GM06990 (cell line): ENCODE measurements at regions not wholly inside any gene's neighbourhood (a gene's known extent, or its start where the extent isn't known, plus 50 kb on each side); places are given as distances from the start of the nearest gene placed in this dataset.

ENCODE experiments used
- DNase-seq: peaks from one replicate; pipeline ENCODE4 v3.0.0-alpha.2; 2011; ENCODE audit not compliant: insufficient read length; ENCODE audit errors: extremely low read depth
- H3K27me3 ChIP-seq: replicated peaks from 2 replicates; pipeline ENCODE4 v1.6.0; 2011; ENCODE audit warnings: low read length; ENCODE audit not compliant: control insufficient read depth, insufficient read depth
- H3K36me3 ChIP-seq: 2 replicates; pipeline ENCODE4 v1.5.1; 2011; ENCODE audit warnings: low read length; ENCODE audit not compliant: control insufficient read depth, insufficient read depth
- H3K4me3 ChIP-seq: replicated peaks from 2 replicates; pipeline ENCODE4 v1.5.1; 2011; ENCODE audit warnings: low read depth, mild to moderate bottlenecking, control low read depth, low read length
- CTCF ChIP-seq: IDR thresholded peaks from 2 replicates; pipeline ENCODE4 v1.5.1; 2011; ENCODE audit warnings: low read length, control low read depth, mild to moderate bottlenecking, inconsistent platforms; ENCODE audit not compliant: insufficient read depth, poor library complexity, severe bottlenecking

GRCh38 chr2:65532937-65533336 is 100.5 kb upstream of the SPRED2 start:
- no peak overlapping the region for H3K4me3 ChIP-seq
- H3K36me3 ChIP-seq, result no peaks in the 10 kb centered on the region
- no peak for DNase-seq
- H3K27me3 ChIP-seq, result peaks cover 2% of the 10 kb centered on the region; the same call in 1 of the 2 replicates
- TF ChIP-seq CTCF, result no peak

GRCh38 chr2:65532326-65532725 is 99.9 kb upstream of the SPRED2 start:
- TF ChIP-seq CTCF, result no peak
- DNase-seq, result no peak
- Histone ChIP-seq H3K36me3 (no peaks in the 10 kb centered on the region), H3K27me3 (peaks cover 2% of the 10 kb centered on the region; the same call in 1 of the 2 replicates), H3K4me3 (no peak overlapping the region)

GRCh38 chr2:65530547-65531320 is 98.3 kb upstream of the SPRED2 start:
- no peak for DNase-seq
- H3K27me3 ChIP-seq, result peaks cover 2% of the 10 kb centered on the region; the same call in 1 of the 2 replicates
- no peak overlapping the region for H3K4me3 ChIP-seq
- no peaks in the 10 kb centered on the region for H3K36me3 ChIP-seq
- no peak for TF ChIP-seq CTCF

GRCh38 chr2:65529419-65529818 is 97.0 kb upstream of the SPRED2 start:
- Histone ChIP-seq H3K4me3 (no peak overlapping the region), H3K27me3 (peaks cover 2% of the 10 kb centered on the region; the same call in 1 of the 2 replicates), H3K36me3 (no peaks in the 10 kb centered on the region)
- DNase-seq, result no peak
- TF ChIP-seq CTCF, result no peak

GRCh38 chr2:65528241-65528574 is 95.8 kb upstream of the SPRED2 start:
- no peak for DNase-seq
- no peak for TF ChIP-seq CTCF
- H3K36me3 ChIP-seq, result no peaks in the 10 kb centered on the region
- H3K4me3 ChIP-seq, result no peak overlapping the region
- peaks cover 2% of the 10 kb centered on the region; the same call in 1 of the 2 replicates for H3K27me3 ChIP-seq
